ENCODE measurements at regions not wholly inside any gene's neighbourhood (a gene's known extent, or its start where the extent isn't known, plus 50 kb on each side); places are given as distances from the start of the nearest gene placed in this dataset.
"Not testable (repeated sequence)": the region's sequence is repeated elsewhere in the genome, so short reads cannot be mapped to it uniquely, and the experiment has no call there.

DNA sequence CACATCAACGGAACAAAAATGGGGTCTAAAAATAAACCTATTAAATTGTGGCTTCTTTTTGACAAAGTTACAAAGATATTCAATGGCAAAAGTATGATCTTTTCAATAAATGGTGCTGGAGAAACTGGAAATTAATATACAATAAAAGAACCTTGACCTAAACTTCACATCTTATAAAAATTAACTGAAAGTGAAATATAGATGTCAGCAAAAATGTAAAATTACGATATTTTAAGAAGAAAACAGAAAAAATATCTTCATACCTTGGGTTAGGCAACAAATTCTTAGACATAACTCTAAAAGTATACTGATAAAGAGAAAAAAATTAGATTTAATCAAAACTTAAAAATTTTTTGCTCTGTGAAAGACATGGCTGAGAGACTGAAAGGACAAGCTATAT lies 1909.5 kb upstream of the CDH9 start:
- Mint-ChIP-seq H3K27ac (no peak overlapping the region), H3K36me3 (no peaks in the 10 kb centered on the region), H3K9me3 (peaks cover 4 to 10% (median 6%) of the 10 kb centered on the region in 8 donors), H3K4me3 (no peak overlapping the region), H3K4me1 (no peaks in the 10 kb centered on the region), H3K27me3 (no peaks in the 10 kb centered on the region)
- intact Hi-C loops (cut with micrococcal nuclease): no loop called here
- no peak overlapping the region for H3K4me3 ChIP-seq (ENCODE audit: low read length in 2 of 2)
- ChIA-PET POLR2A (ENCODE audit: partially characterized antibody) (no interaction called here), CTCF (ENCODE audit: partially characterized antibody) (no interaction called here)
- H3K36me3 ChIP-seq (ENCODE audit: insufficient read depth, low read length): no peaks in the 10 kb centered on the region
- no peaks in the 10 kb centered on the region for H3K27me3 ChIP-seq (ENCODE audit: insufficient read depth, low read length)
- H3K9me3 ChIP-seq (ENCODE audit: control insufficient read depth in 1 of 2, low read length in 2 of 2): no peaks in the 10 kb centered on the region
- no peak overlapping the region for H3K27ac ChIP-seq (ENCODE audit: low read depth, low read length)
- DNase-seq: no peak
- H3K4me1 ChIP-seq (ENCODE audit: insufficient read depth, low read length): no peaks in the 10 kb centered on the region

DNA sequence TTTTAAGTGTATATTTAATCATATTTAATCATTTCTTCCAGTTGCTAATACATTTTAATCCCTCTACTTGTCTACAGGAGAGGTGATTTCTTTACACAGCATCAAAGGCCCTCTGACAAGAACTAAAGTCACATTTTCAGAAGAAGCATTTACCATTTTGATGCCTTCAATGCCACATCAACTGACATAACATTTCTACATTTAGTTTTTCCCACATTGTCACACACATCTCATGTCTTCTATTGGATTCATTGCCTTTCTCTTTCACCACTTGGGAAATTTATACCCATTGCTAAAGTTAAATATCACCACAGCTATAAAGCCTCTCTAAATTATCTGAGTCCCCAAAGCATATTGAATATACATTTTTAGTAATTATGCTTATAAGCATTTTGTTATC lies 1907.5 kb upstream of the CDH9 start:
- Mint-ChIP-seq H3K27me3 (no peaks in the 10 kb centered on the region), H3K9me3 (peaks cover 2 to 19% (median 6%) of the 10 kb centered on the region in 8 donors), H3K36me3 (no peaks in the 10 kb centered on the region), H3K4me3 (no peak overlapping the region), H3K4me1 (no peaks in the 10 kb centered on the region), H3K27ac (no peak overlapping the region)
- no peak for DNase-seq
- ChIA-PET POLR2A (ENCODE audit: partially characterized antibody) (no interaction called here), CTCF (ENCODE audit: partially characterized antibody) (no interaction called here)
- Histone ChIP-seq H3K27ac (ENCODE audit: low read depth, low read length) (no peak overlapping the region), H3K4me3 (ENCODE audit: low read length in 2 of 2) (no peak overlapping the region), H3K4me1 (ENCODE audit: insufficient read depth, low read length) (no peaks in the 10 kb centered on the region), H3K9me3 (ENCODE audit: control insufficient read depth in 1 of 2, low read length in 2 of 2) (no peaks in the 10 kb centered on the region), H3K36me3 (ENCODE audit: insufficient read depth, low read length) (no peaks in the 10 kb centered on the region), H3K27me3 (ENCODE audit: insufficient read depth, low read length) (no peaks in the 10 kb centered on the region)
- intact Hi-C loops (cut with micrococcal nuclease): no loop called here

GRCh38 chr5:28929366-28929765 lies 1891.0 kb upstream of the CDH9 start:
- CTCF ChIA-PET (ENCODE audit: partially characterized antibody); DNase-seq; H3K27me3 Mint-ChIP-seq; H3K4me1 Mint-ChIP-seq; H3K27ac Mint-ChIP-seq; H3K4me1 ChIP-seq (ENCODE audit: insufficient read depth, low read length); intact Hi-C loops (cut with micrococcal nuclease); H3K36me3 ChIP-seq (ENCODE audit: insufficient read depth, low read length); H3K27ac ChIP-seq (ENCODE audit: low read depth, low read length); H3K4me3 ChIP-seq (ENCODE audit: low read length in 2 of 2); POLR2A ChIA-PET (ENCODE audit: partially characterized antibody); H3K9me3 ChIP-seq (ENCODE audit: control insufficient read depth in 1 of 2, low read length in 2 of 2); H3K4me3 Mint-ChIP-seq; H3K27me3 ChIP-seq (ENCODE audit: insufficient read depth, low read length); H3K36me3 Mint-ChIP-seq: not testable (repeated sequence)
- peaks cover 4 to 27% (median 11%) of the 10 kb centered on the region in 8 donors for H3K9me3 Mint-ChIP-seq

DNA sequence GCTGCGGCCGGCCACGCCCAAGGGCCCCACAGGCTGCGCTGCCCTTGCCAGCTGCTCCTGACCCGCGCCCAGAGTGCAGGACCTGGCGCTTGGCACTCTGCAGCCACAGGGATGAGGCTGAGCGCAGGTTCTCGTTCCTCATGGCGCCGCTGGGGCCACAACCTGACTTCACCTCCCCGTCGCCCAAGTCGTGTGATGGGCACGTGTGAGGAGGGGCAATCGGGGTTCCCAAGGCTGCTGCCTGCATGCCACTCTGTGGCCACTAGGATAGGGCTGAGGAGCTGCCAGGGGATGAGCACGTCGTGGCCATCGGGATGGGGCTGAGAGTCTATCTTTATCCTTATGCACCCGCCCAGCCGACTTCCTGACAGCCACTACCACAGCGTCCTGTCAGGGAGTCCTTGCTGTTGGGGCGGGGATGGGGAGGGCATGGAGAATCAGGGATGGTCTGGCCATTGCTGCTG lies 1890.0 kb upstream of the CDH9 start:
- H3K9me3 Mint-ChIP-seq: peaks cover 4 to 27% (median 12%) of the 10 kb centered on the region in 8 donors
- DNase-seq; H3K27ac Mint-ChIP-seq; H3K9me3 ChIP-seq (ENCODE audit: control insufficient read depth in 1 of 2, low read length in 2 of 2); H3K4me1 ChIP-seq (ENCODE audit: insufficient read depth, low read length); H3K4me3 ChIP-seq (ENCODE audit: low read length in 2 of 2); CTCF ChIA-PET (ENCODE audit: partially characterized antibody); H3K27ac ChIP-seq (ENCODE audit: low read depth, low read length); POLR2A ChIA-PET (ENCODE audit: partially characterized antibody); H3K36me3 Mint-ChIP-seq; H3K4me3 Mint-ChIP-seq; H3K27me3 ChIP-seq (ENCODE audit: insufficient read depth, low read length); H3K36me3 ChIP-seq (ENCODE audit: insufficient read depth, low read length); H3K4me1 Mint-ChIP-seq; intact Hi-C loops (cut with micrococcal nuclease); H3K27me3 Mint-ChIP-seq: not testable (repeated sequence)

DNA sequence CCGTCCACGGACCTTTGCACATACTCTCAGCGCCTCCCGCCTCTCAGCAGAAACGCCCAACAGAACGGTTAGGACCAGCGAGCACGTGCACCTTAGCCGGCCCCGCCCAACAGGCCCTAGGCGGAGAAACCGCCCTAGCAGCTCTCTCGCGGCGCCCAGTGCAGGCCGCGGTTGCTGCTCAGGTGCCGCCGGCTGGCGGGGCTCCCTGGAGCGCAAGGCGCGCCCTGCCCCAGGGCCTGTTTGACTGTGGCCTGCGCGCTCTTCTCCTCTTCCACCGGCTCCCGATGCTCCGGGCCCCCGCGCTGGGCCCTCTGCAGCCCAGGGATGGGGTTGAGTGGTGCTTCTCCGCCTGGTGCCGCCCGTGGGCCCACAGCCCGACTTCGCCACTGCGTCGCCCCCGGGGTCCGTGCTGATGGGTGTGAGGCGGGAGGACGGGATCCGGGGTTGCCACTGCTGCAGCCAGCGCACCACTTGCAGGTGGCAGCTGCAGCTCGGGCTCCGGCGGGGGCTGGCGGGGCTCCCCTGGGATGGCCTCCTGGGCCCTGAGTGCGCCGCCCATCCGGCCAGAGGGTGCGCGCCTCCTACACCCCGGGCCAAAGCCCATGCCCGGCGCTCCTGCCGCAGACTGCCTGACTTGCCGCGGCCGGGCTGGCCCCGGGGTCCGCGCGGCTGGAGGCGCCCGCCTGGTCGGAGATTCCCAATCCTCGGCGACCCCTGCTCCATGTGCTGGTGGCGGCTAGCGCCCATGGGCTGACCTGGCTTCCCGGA lies 1889.4 kb upstream of the CDH9 start:
- H3K4me3 Mint-ChIP-seq: no peak overlapping the region
- Histone ChIP-seq H3K36me3 (ENCODE audit: insufficient read depth, low read length) (no peaks in the 10 kb centered on the region), H3K9me3 (ENCODE audit: control insufficient read depth in 1 of 2, low read length in 2 of 2) (no peaks in the 10 kb centered on the region), H3K27ac (ENCODE audit: low read depth, low read length) (no peak overlapping the region), H3K27me3 (ENCODE audit: insufficient read depth, low read length) (no peaks in the 10 kb centered on the region), H3K4me3 (ENCODE audit: low read length in 2 of 2) (no peak overlapping the region), H3K4me1 (ENCODE audit: insufficient read depth, low read length) (no peaks in the 10 kb centered on the region)
- H3K27me3 Mint-ChIP-seq: no peaks in the 10 kb centered on the region
- no peak for DNase-seq
- no peak overlapping the region for H3K27ac Mint-ChIP-seq
- ChIA-PET POLR2A (ENCODE audit: partially characterized antibody) (no interaction called here), CTCF (ENCODE audit: partially characterized antibody) (no interaction called here)
- intact Hi-C loops (cut with micrococcal nuclease): no loop called here
- no peaks in the 10 kb centered on the region for H3K4me1 Mint-ChIP-seq
- H3K9me3 Mint-ChIP-seq: peaks cover 2 to 29% (median 12%) of the 10 kb centered on the region in 8 donors
- no peaks in the 10 kb centered on the region for H3K36me3 Mint-ChIP-seq

DNA sequence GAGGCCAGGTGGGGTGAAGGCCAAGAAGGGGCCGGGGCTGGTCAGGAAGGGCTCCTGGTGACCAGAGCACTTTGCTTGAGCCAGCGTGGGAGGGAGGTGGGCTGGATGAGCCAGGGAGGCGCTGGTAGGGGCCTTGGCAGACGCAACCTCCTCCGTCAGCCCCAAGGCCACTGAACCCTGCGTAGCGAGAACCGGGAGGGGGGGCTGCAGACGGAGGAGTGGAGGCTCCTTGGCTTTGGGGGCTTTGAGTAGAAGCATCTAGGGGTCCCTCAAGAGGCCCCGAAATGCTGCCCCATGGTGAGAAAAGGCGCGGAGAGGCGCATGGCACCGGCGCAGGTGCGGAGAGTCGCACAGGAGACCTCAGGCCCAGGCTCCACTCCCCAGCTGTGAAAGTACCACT lies 1888.0 kb upstream of the CDH9 start:
- Histone ChIP-seq H3K36me3 (ENCODE audit: insufficient read depth, low read length) (no peaks in the 10 kb centered on the region), H3K9me3 (ENCODE audit: control insufficient read depth in 1 of 2, low read length in 2 of 2) (no peaks in the 10 kb centered on the region), H3K4me3 (ENCODE audit: low read length in 2 of 2) (no peak overlapping the region), H3K4me1 (ENCODE audit: insufficient read depth, low read length) (no peaks in the 10 kb centered on the region), H3K27me3 (ENCODE audit: insufficient read depth, low read length) (no peaks in the 10 kb centered on the region), H3K27ac (ENCODE audit: low read depth, low read length) (no peak overlapping the region)
- DNase-seq: no peak
- no peaks in the 10 kb centered on the region for H3K27me3 Mint-ChIP-seq
- no peak overlapping the region for H3K27ac Mint-ChIP-seq
- intact Hi-C loops (cut with micrococcal nuclease): no loop called here
- H3K9me3 Mint-ChIP-seq: peaks cover 2 to 26% (median 11%) of the 10 kb centered on the region in 8 donors
- H3K4me3 Mint-ChIP-seq: no peak overlapping the region
- CTCF ChIA-PET (ENCODE audit: partially characterized antibody): no interaction called here
- no peaks in the 10 kb centered on the region for H3K36me3 Mint-ChIP-seq
- POLR2A ChIA-PET (ENCODE audit: partially characterized antibody): no interaction called here
- H3K4me1 Mint-ChIP-seq: no peaks in the 10 kb centered on the region

GRCh38 chr5:28917631-28918030 lies 1879.2 kb upstream of the CDH9 start:
- Histone ChIP-seq H3K9me3 (ENCODE audit: control insufficient read depth in 1 of 2, low read length in 2 of 2) (no peaks in the 10 kb centered on the region), H3K36me3 (ENCODE audit: insufficient read depth, low read length) (no peaks in the 10 kb centered on the region), H3K4me1 (ENCODE audit: insufficient read depth, low read length) (no peaks in the 10 kb centered on the region), H3K27me3 (ENCODE audit: insufficient read depth, low read length) (no peaks in the 10 kb centered on the region), H3K4me3 (ENCODE audit: low read length in 2 of 2) (no peak overlapping the region), H3K27ac (ENCODE audit: low read depth, low read length) (no peak overlapping the region)
- ChIA-PET POLR2A (ENCODE audit: partially characterized antibody) (no interaction called here), CTCF (ENCODE audit: partially characterized antibody) (no interaction called here)
- H3K36me3 Mint-ChIP-seq: no peaks in the 10 kb centered on the region
- no peak overlapping the region for H3K27ac Mint-ChIP-seq
- intact Hi-C loops (cut with micrococcal nuclease): no loop called here
- no peaks in the 10 kb centered on the region for H3K4me1 Mint-ChIP-seq
- H3K27me3 Mint-ChIP-seq: no peaks in the 10 kb centered on the region
- DNase-seq: no peak
- H3K9me3 Mint-ChIP-seq: peaks cover 0 to 7% (median 4%) of the 10 kb centered on the region in 8 donors
- H3K4me3 Mint-ChIP-seq: no peak overlapping the region

- H3K27me3 Mint-ChIP-seq: no peaks in the 10 kb centered on the region
- Histone ChIP-seq H3K4me1 (ENCODE audit: insufficient read depth, low read length) (no peaks in the 10 kb centered on the region), H3K4me3 (ENCODE audit: low read length in 2 of 2) (no peak overlapping the region), H3K9me3 (ENCODE audit: control insufficient read depth in 1 of 2, low read length in 2 of 2) (no peaks in the 10 kb centered on the region), H3K27me3 (ENCODE audit: insufficient read depth, low read length) (no peaks in the 10 kb centered on the region), H3K27ac (ENCODE audit: low read depth, low read length) (no peak overlapping the region), H3K36me3 (ENCODE audit: insufficient read depth, low read length) (no peaks in the 10 kb centered on the region)
- POLR2A ChIA-PET (ENCODE audit: partially characterized antibody): no interaction called here
- H3K4me1 Mint-ChIP-seq: no peaks in the 10 kb centered on the region
- CTCF ChIA-PET (ENCODE audit: partially characterized antibody): no interaction called here
- DNase-seq: no peak
- no peak overlapping the region for H3K27ac Mint-ChIP-seq
- no peaks in the 10 kb centered on the region for H3K36me3 Mint-ChIP-seq
- no peak overlapping the region for H3K4me3 Mint-ChIP-seq
- H3K9me3 Mint-ChIP-seq: peaks cover 0 to 11% (median 7%) of the 10 kb centered on the region in 8 donors
- intact Hi-C loops (cut with micrococcal nuclease): no loop called here
Observed at GRCh38 chr5:28914297-28914696, 1875.9 kb upstream of the CDH9 start.

Measured in CD4-positive, alpha-beta memory T cell (primary cell).